ENCODE measurements at regions not wholly inside any gene's neighbourhood (a gene's known extent, or its start where the extent isn't known, plus 50 kb on each side); places are given as distances from the start of the nearest gene placed in this dataset.
"Not testable (repeated sequence)": the region's sequence is repeated elsewhere in the genome, so short reads cannot be mapped to it uniquely, and the experiment has no call there.

- Histone ChIP-seq H3K4me1 (ENCODE audit: control insufficient read depth, extremely low read depth, insufficient read depth, low read length) (no peaks in the 10 kb centered on the region), H3K36me3 (ENCODE audit: control insufficient read depth, insufficient read depth, low read length) (no peaks in the 10 kb centered on the region), H3K79me2 (ENCODE audit: control insufficient read depth, insufficient read depth, low read length) (no peaks in the 10 kb centered on the region), H2AFZ (ENCODE audit: low read length) (no peak overlapping the region), H3K4me3 (replicated peaks in 1 of 4; ENCODE audit: control extremely low read depth in 1 of 4, insufficient read depth in 1 of 4, low read depth in 3 of 4, low read length in 4 of 4) (no peak overlapping the region), H3K27ac (ENCODE audit: insufficient read depth, low read length) (no peak overlapping the region), H4K20me1 (ENCODE audit: control insufficient read depth, extremely low read depth, insufficient read depth, low read length) (no peaks in the 10 kb centered on the region), H3K27me3 (ENCODE audit: control insufficient read depth, insufficient read depth, low read length) (no peaks in the 10 kb centered on the region), H3K9ac (ENCODE audit: insufficient read depth, low read length) (no peak overlapping the region), H3K9me3 (ENCODE audit: control insufficient read depth, insufficient read depth, low read depth, low read length) (no peaks in the 10 kb centered on the region), H3K4me2 (ENCODE audit: extremely low read depth, insufficient read depth, low read length) (no peak overlapping the region)
- TF ChIP-seq CTCF (conservative IDR thresholded peaks at IDR 0.05 in 1 of 2, IDR thresholded peaks at IDR 0.05 in 1 of 2; ENCODE audit: low read depth in 1 of 2, low read length in 2 of 2) (no peak), EZH2 (IDR thresholded peaks at IDR 0.05; ENCODE audit: low read length, missing control alignments) (no peak)
- DNase-seq (ENCODE audit: low read depth in 2 of 2) = no peak
These were observed 446.1 kb upstream of the MYT1L start for GRCh38 chr2:2777213-2777612.

DNA sequence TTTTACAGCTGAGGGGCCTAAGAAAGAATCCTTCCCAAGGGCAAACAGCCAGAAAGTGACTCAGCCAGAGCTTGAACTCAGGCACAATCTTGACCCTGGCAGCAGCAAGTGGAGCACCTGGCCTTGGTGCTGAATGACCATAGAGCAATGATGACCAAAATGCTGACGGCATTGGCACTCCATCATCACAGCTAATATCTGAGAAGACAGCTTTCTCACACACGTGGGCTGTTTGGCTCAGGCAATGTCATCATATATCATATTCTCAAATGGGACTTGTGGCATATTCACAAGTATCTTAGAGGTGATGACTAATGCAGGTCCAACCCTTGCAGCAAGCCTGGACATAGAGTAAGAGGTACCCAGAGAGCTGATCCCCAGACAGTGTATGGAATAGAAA, 443.9 kb upstream of the MYT1L start:
- H3K79me2 ChIP-seq (ENCODE audit: control insufficient read depth, insufficient read depth, low read length) = no peaks in the 10 kb centered on the region
- TF ChIP-seq EZH2 (IDR thresholded peaks at IDR 0.05; ENCODE audit: low read length, missing control alignments) (no peak), CTCF (conservative IDR thresholded peaks at IDR 0.05 in 1 of 2, IDR thresholded peaks at IDR 0.05 in 1 of 2; ENCODE audit: low read depth in 1 of 2, low read length in 2 of 2) (no peak)
- no peaks in the 10 kb centered on the region for H3K4me1 ChIP-seq (ENCODE audit: control insufficient read depth, extremely low read depth, insufficient read depth, low read length)
- no peaks in the 10 kb centered on the region for H3K27me3 ChIP-seq (ENCODE audit: control insufficient read depth, insufficient read depth, low read length)
- H2AFZ ChIP-seq (ENCODE audit: low read length) = no peak overlapping the region
- no peak overlapping the region for H3K4me3 ChIP-seq (replicated peaks in 1 of 4; ENCODE audit: control extremely low read depth in 1 of 4, insufficient read depth in 1 of 4, low read depth in 3 of 4, low read length in 4 of 4)
- H3K9me3 ChIP-seq (ENCODE audit: control insufficient read depth, insufficient read depth, low read depth, low read length) = no peaks in the 10 kb centered on the region
- H3K27ac ChIP-seq (ENCODE audit: insufficient read depth, low read length) = no peak overlapping the region
- no peak overlapping the region for H3K9ac ChIP-seq (ENCODE audit: insufficient read depth, low read length)
- DNase-seq (ENCODE audit: low read depth in 2 of 2) = no peak
- H3K36me3 ChIP-seq (ENCODE audit: control insufficient read depth, insufficient read depth, low read length) = no peaks in the 10 kb centered on the region
- H3K4me2 ChIP-seq (ENCODE audit: extremely low read depth, insufficient read depth, low read length) = no peak overlapping the region
- H4K20me1 ChIP-seq (ENCODE audit: control insufficient read depth, extremely low read depth, insufficient read depth, low read length) = no peaks in the 10 kb centered on the region

DNA sequence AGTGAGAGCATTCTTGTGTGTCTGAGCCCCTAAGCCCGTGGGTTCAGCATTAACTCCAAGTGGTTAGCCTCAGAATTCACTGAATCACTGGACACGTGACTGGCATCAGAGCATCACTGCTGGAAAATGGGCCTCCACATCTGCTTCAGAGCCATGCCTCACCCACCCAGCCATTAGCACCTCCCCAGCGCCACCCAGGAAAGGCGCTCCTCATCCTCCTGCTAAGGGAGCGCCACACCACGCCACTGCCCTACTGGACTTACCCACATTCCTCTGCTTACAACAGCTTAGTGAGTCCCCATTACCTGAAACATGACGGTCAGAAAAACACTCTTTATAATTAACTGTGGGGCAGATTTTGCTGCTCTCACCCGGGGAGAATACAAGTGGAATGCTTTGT, 442.6 kb upstream of the MYT1L start:
- H3K27ac ChIP-seq (ENCODE audit: insufficient read depth, low read length) = no peak overlapping the region
- TF ChIP-seq EZH2 (IDR thresholded peaks at IDR 0.05; ENCODE audit: low read length, missing control alignments) = no peak
- TF ChIP-seq CTCF (conservative IDR thresholded peaks at IDR 0.05 in 1 of 2, IDR thresholded peaks at IDR 0.05 in 1 of 2; ENCODE audit: low read depth in 1 of 2, low read length in 2 of 2) = no peak
- H3K36me3 ChIP-seq (ENCODE audit: control insufficient read depth, insufficient read depth, low read length) = no peaks in the 10 kb centered on the region
- no peaks in the 10 kb centered on the region for H3K79me2 ChIP-seq (ENCODE audit: control insufficient read depth, insufficient read depth, low read length)
- H2AFZ ChIP-seq (ENCODE audit: low read length) = no peak overlapping the region
- no peak for DNase-seq (ENCODE audit: low read depth in 2 of 2)
- H3K4me2 ChIP-seq (ENCODE audit: extremely low read depth, insufficient read depth, low read length) = no peak overlapping the region
- H3K4me3 ChIP-seq (replicated peaks in 1 of 4; ENCODE audit: control extremely low read depth in 1 of 4, insufficient read depth in 1 of 4, low read depth in 3 of 4, low read length in 4 of 4) = no peak overlapping the region
- no peaks in the 10 kb centered on the region for H3K27me3 ChIP-seq (ENCODE audit: control insufficient read depth, insufficient read depth, low read length)
- no peaks in the 10 kb centered on the region for H4K20me1 ChIP-seq (ENCODE audit: control insufficient read depth, extremely low read depth, insufficient read depth, low read length)
- H3K9ac ChIP-seq (ENCODE audit: insufficient read depth, low read length) = no peak overlapping the region
- H3K4me1 ChIP-seq (ENCODE audit: control insufficient read depth, extremely low read depth, insufficient read depth, low read length) = no peaks in the 10 kb centered on the region
- no peaks in the 10 kb centered on the region for H3K9me3 ChIP-seq (ENCODE audit: control insufficient read depth, insufficient read depth, low read depth, low read length)

DNA sequence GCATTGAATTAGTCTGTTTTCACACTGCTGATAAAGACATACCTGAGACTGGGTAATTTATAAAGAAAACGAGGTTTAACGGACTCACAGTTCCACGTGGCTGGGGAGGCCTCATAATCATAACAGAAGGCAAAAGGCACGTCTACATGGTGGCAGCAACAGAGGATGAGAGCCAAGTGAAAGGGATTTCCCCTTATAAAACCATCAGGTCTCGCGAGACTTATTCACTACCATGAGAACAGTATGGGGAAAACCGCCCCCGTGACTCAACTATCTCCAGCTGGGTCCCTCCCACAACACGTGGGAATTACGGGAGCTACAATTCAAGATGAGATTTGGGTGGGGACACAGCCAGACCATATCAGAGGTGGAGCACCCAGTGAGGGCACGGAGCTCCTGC, 442.0 kb upstream of the MYT1L start:
- H3K27ac ChIP-seq (ENCODE audit: insufficient read depth, low read length); DNase-seq (ENCODE audit: low read depth in 2 of 2); H3K36me3 ChIP-seq (ENCODE audit: control insufficient read depth, insufficient read depth, low read length); H3K4me1 ChIP-seq (ENCODE audit: control insufficient read depth, extremely low read depth, insufficient read depth, low read length); H3K79me2 ChIP-seq (ENCODE audit: control insufficient read depth, insufficient read depth, low read length); H2AFZ ChIP-seq (ENCODE audit: low read length); H3K27me3 ChIP-seq (ENCODE audit: control insufficient read depth, insufficient read depth, low read length); H3K4me3 ChIP-seq (replicated peaks in 1 of 4; ENCODE audit: control extremely low read depth in 1 of 4, insufficient read depth in 1 of 4, low read depth in 3 of 4, low read length in 4 of 4); H3K9me3 ChIP-seq (ENCODE audit: control insufficient read depth, insufficient read depth, low read depth, low read length); H4K20me1 ChIP-seq (ENCODE audit: control insufficient read depth, extremely low read depth, insufficient read depth, low read length); H3K9ac ChIP-seq (ENCODE audit: insufficient read depth, low read length); H3K4me2 ChIP-seq (ENCODE audit: extremely low read depth, insufficient read depth, low read length): not testable (repeated sequence)

Data from fibroblast of lung (primary cell).